IMR-90 (cell line): ENCODE measurements at regions not wholly inside any gene's neighbourhood (a gene's known extent, or its start where the extent isn't known, plus 50 kb on each side); places are given as distances from the start of the nearest gene placed in this dataset.

Source experiments
- ATAC-seq: fragments of 200-7000 bp; cut with Tn5 transposase; 2 replicates; pipeline ENCODE4 v1.9.1; 2020; ENCODE audit warnings: low read depth, mild to moderate bottlenecking, moderate library complexity
- BruUV-seq: library from RNA; stranded (reverse); fragments of 400-500 nt; replicated peaks from 2 replicates; lab custom pipeline; 2021; lab: Mats Ljungman, UMichigan
- CTCF ChIA-PET: fragments of 300-600 bp; formaldehyde crosslinking; extraction: SDS; loops from one replicate; lab custom pipeline; 2021; ENCODE audit warnings: antibody characterized with exemption; lab: Yijun Ruan, JAX
- POLR2A ChIA-PET: fragments of 300-600 bp; sonication (Branson Sonifier 250); formaldehyde crosslinking; loops from one replicate; lab custom pipeline; 2022; ENCODE audit warnings: antibody characterized with exemption; ENCODE audit not compliant: unreplicated experiment; lab: Charles Lee
- DNase-seq: peaks from one replicate; pipeline ENCODE4 v3.0.0; 2013
- H2AFZ ChIP-seq: replicated peaks from 2 replicates; pipeline ENCODE3; 2013; ENCODE audit warnings: low read length, mild to moderate bottlenecking; ENCODE audit not compliant: poor library complexity
- H2AK5ac ChIP-seq: 2 replicates; pipeline ENCODE4 v1.6.1; 2013; ENCODE audit warnings: low read depth, low read length, inconsistent platforms
- H2AK9ac ChIP-seq: replicated peaks from 2 replicates; pipeline ENCODE3; 2013; ENCODE audit warnings: mild to moderate bottlenecking, low read depth, low read length, moderate library complexity; ENCODE audit not compliant: poor library complexity
- H2BK120ac ChIP-seq: 2 replicates; pipeline ENCODE4 v1.6.1; 2013; ENCODE audit warnings: low read depth, low read length, inconsistent platforms
- H2BK15ac ChIP-seq: 3 replicates; pipeline ENCODE4 v1.6.1; 2013; ENCODE audit warnings: low read depth, low read length, inconsistent platforms
- H2BK20ac ChIP-seq: 2 replicates; pipeline ENCODE4 v1.6.1; 2013; ENCODE audit warnings: low read depth, mild to moderate bottlenecking, inconsistent platforms, low read length, moderate library complexity
- H2BK5ac ChIP-seq: 2 replicates; pipeline ENCODE4 v1.6.1; 2013; ENCODE audit warnings: mild to moderate bottlenecking, low read depth, low read length, inconsistent platforms; ENCODE audit not compliant: poor library complexity, severe bottlenecking
- H3K14ac ChIP-seq: replicated peaks from 2 replicates; pipeline ENCODE4 v1.6.1; 2013; ENCODE audit warnings: low read depth, low read length, inconsistent platforms
- H3K18ac ChIP-seq: 2 replicates; pipeline ENCODE4 v1.6.1; 2013; ENCODE audit warnings: low read depth, low read length, control low read depth
- H3K23ac ChIP-seq: 2 replicates; pipeline ENCODE4 v1.6.1; 2013; ENCODE audit warnings: low read depth, low read length, inconsistent platforms
- H3K27ac ChIP-seq: 2 replicates; pipeline ENCODE4 v1.5.1; 2013; ENCODE audit warnings: mild to moderate bottlenecking, control low read depth, low read length; ENCODE audit not compliant: insufficient read depth
- H3K27me3 ChIP-seq: 2 replicates; pipeline ENCODE4 v1.6.1; 2013; ENCODE audit warnings: low read length; ENCODE audit not compliant: control insufficient read depth, insufficient read depth
- H3K36me3 ChIP-seq: 2 replicates; pipeline ENCODE4 v1.6.1; 2013; ENCODE audit warnings: low read length, mixed read lengths; ENCODE audit not compliant: control insufficient read depth, insufficient read depth
- H3K4ac ChIP-seq: 2 replicates; pipeline ENCODE4 v1.6.1; 2013; ENCODE audit warnings: low read depth, low read length, inconsistent platforms
- H3K4me1 ChIP-seq: 2 replicates; pipeline ENCODE4 v1.6.1; 2013; ENCODE audit warnings: low read length, mixed read lengths; ENCODE audit not compliant: control insufficient read depth, insufficient read depth
- H3K4me2 ChIP-seq: 2 replicates; pipeline ENCODE4 v1.6.1; 2013; ENCODE audit warnings: low read depth, mild to moderate bottlenecking, control low read depth, low read length, moderate library complexity
- H3K4me3 ChIP-seq: 2 replicates; pipeline ENCODE4 v1.5.1; 2013; ENCODE audit warnings: low read depth, mild to moderate bottlenecking, control low read depth, low read length, moderate library complexity; ENCODE audit not compliant: insufficient read depth
- H3K56ac ChIP-seq: 2 replicates; pipeline ENCODE4 v1.6.1; 2013; ENCODE audit warnings: low read length, inconsistent platforms; ENCODE audit not compliant: insufficient read depth; ENCODE audit errors: extremely low read depth
- H3K79me1 ChIP-seq, 2 experiments: 2 replicates each; pipeline ENCODE4 v1.6.1; 2013; ENCODE audit warnings: low read length in 2 of 2, inconsistent platforms in 1 of 2, low read depth in 1 of 2
- H3K9ac ChIP-seq: 2 replicates; pipeline ENCODE4 v1.6.1; 2013; ENCODE audit warnings: low read depth, low read length, control low read depth
- H3K9me1 ChIP-seq: 2 replicates; pipeline ENCODE4 v1.6.1; 2013; ENCODE audit warnings: low read length, inconsistent platforms; ENCODE audit not compliant: insufficient read depth
- H3K9me3 ChIP-seq: 2 replicates; pipeline ENCODE4 v1.6.1; 2013; ENCODE audit warnings: low read length; ENCODE audit not compliant: control insufficient read depth, insufficient read depth
- H4K20me1 ChIP-seq: 2 replicates; pipeline ENCODE4 v1.6.1; 2013; ENCODE audit warnings: low read length, inconsistent platforms; ENCODE audit not compliant: insufficient read depth
- H4K5ac ChIP-seq: 2 replicates; pipeline ENCODE4 v1.6.1; 2013; ENCODE audit warnings: mild to moderate bottlenecking, low read depth, low read length, control low read depth
- H4K8ac ChIP-seq, 2 experiments: 2 replicates each; pipeline ENCODE4 v1.6.1; 2013; ENCODE audit warnings: low read depth in 2 of 2, low read length in 2 of 2, control low read depth in 1 of 2, inconsistent platforms in 1 of 2
- H4K91ac ChIP-seq: 2 replicates; pipeline ENCODE4 v1.6.1; 2013; ENCODE audit warnings: low read depth, low read length, inconsistent platforms; ENCODE audit not compliant: insufficient read depth
- BHLHE40 ChIP-seq: fragments of 150-350 bp; IDR thresholded peaks from 2 replicates; pipeline ENCODE4 v1.6.1; 2016; ENCODE audit warnings: mild to moderate bottlenecking, low read depth, low read length
- CEBPB ChIP-seq: IDR thresholded peaks from 2 replicates; pipeline ENCODE4 v1.6.1; 2012; ENCODE audit warnings: low read depth, low read length, improper control_type of control experiment
- CHD1 ChIP-seq: IDR thresholded peaks from 2 replicates; pipeline ENCODE4 v1.6.1; 2012; ENCODE audit warnings: low read depth, low read length, improper control_type of control experiment
- ELK1 ChIP-seq: fragments of 150-350 bp; IDR thresholded peaks from 2 replicates; pipeline ENCODE4 v1.6.1; 2016; ENCODE audit warnings: low read depth, mild to moderate bottlenecking, low read length, moderate library complexity, borderline replicate concordance
- FOS ChIP-seq: fragments of 150-350 bp; IDR thresholded peaks from 2 replicates; pipeline ENCODE4 v1.6.1; 2016; ENCODE audit warnings: low read depth, low read length
- MAFK ChIP-seq: IDR thresholded peaks from 2 replicates; pipeline ENCODE4 v1.6.1; 2012; ENCODE audit warnings: low read depth, low read length, improper control_type of control experiment
- MAZ ChIP-seq: IDR thresholded peaks from 2 replicates; pipeline ENCODE4 v1.6.1; 2012; ENCODE audit warnings: low read depth, mild to moderate bottlenecking, low read length, improper control_type of control experiment, moderate library complexity, borderline replicate concordance
- NFE2L2 ChIP-seq: fragments of 150-350 bp; IDR thresholded peaks from 2 replicates; pipeline ENCODE4 v1.6.1; 2016; ENCODE audit warnings: low read depth, mild to moderate bottlenecking, low read length
- POLR2A ChIP-seq: IDR thresholded peaks from 2 replicates; pipeline ENCODE4 v1.6.1; 2012; ENCODE audit warnings: mild to moderate bottlenecking, low read depth, low read length
- RAD21 ChIP-seq: IDR thresholded peaks from 2 replicates; pipeline ENCODE4 v1.6.1; 2012; ENCODE audit warnings: low read length, improper control_type of control experiment
- RCOR1 ChIP-seq: IDR thresholded peaks from 2 replicates; pipeline ENCODE4 v1.6.1; 2012; ENCODE audit warnings: mild to moderate bottlenecking, low read length, improper control_type of control experiment; ENCODE audit not compliant: insufficient replicate concordance
- RFX5 ChIP-seq: IDR thresholded peaks from 2 replicates; pipeline ENCODE4 v1.8.0; 2012; ENCODE audit warnings: low read depth, mild to moderate bottlenecking, low read length, moderate library complexity
- SMC3 ChIP-seq: fragments of 150-350 bp; IDR thresholded peaks from 2 replicates; pipeline ENCODE4 v1.6.1; 2016; ENCODE audit warnings: low read depth, mild to moderate bottlenecking, antibody characterized with exemption, low read length, moderate library complexity
- USF2 ChIP-seq: fragments of 150-350 bp; IDR thresholded peaks from 2 replicates; pipeline ENCODE4 v1.6.1; 2017; ENCODE audit warnings: mild to moderate bottlenecking, antibody characterized with exemption, low read length, low read depth
- dilution Hi-C: fragments of 300-500 bp; cut with HindIII; formaldehyde crosslinking; loops from one replicate; pipeline ENCODE4 v1.14.3; 2018; ENCODE audit warnings: low sequenced_read_pairs; ENCODE audit not compliant: unreplicated experiment
- in situ Hi-C: fragments of 300-500 bp; cut with MboI; formaldehyde crosslinking; loops from 3 replicates; pipeline ENCODE4 v1.14.3; 2019; ENCODE audit warnings: low sequenced_read_pairs, inconsistent platforms, mixed read lengths
- intact Hi-C: fragments of 100-400 bp; cut with micrococcal nuclease; formaldehyde crosslinking; loops from 2 replicates; pipeline ENCODE4 v1.10.0; 2022
- TF ChIP-seq, protein P1 (sequence below): conservative IDR thresholded peaks from 2 replicates; pipeline ENCODE4 v1.5.1; 2012; ENCODE audit warnings: mild to moderate bottlenecking, low read depth, low read length, improper control_type of control experiment

GRCh38 chr6:98711380-98711779 lies 123.0 kb upstream of the POU3F2 start:
- Histone ChIP-seq H3K4me3 (no peak overlapping the region), H3K9ac (no peak overlapping the region), H3K9me1 (no peaks in the 10 kb centered on the region), H3K79me1 (no peaks in the 10 kb centered on the region), H3K14ac (no peak overlapping the region), H3K18ac (no peak overlapping the region), H2BK20ac (no peak overlapping the region), H3K4ac (no peak overlapping the region), H3K27ac (no peak overlapping the region), H4K8ac (no peak overlapping the region), H3K23ac (no peak overlapping the region), H2BK15ac (no peak overlapping the region), H3K4me1 (no peaks in the 10 kb centered on the region), H4K20me1 (no peaks in the 10 kb centered on the region), H2BK5ac (no peak overlapping the region), H3K9me3 (no peaks in the 10 kb centered on the region; the same call in 1 of the 2 replicates), H4K5ac (no peak overlapping the region), H2AFZ (no peak overlapping the region), H2AK9ac (no peak overlapping the region), H3K56ac (no peak overlapping the region), H3K27me3 (no peaks in the 10 kb centered on the region), H3K36me3 (no peaks in the 10 kb centered on the region), H3K4me2 (no peak overlapping the region), H2BK120ac (no peak overlapping the region), H2AK5ac (no peak overlapping the region), H4K91ac (no peak overlapping the region)
- no peak for DNase-seq
- CTCF ChIA-PET: no interaction called here
- intact Hi-C loops (no loop called here), in situ Hi-C loops (no loop called here), dilution Hi-C loops (no loop called here)
- POLR2A ChIA-PET: no interaction called here
- TF ChIP-seq POLR2A: no peak
- TF ChIP-seq FOS: no peak
- no peak for TF ChIP-seq MAFK
- TF ChIP-seq, protein P1, sequence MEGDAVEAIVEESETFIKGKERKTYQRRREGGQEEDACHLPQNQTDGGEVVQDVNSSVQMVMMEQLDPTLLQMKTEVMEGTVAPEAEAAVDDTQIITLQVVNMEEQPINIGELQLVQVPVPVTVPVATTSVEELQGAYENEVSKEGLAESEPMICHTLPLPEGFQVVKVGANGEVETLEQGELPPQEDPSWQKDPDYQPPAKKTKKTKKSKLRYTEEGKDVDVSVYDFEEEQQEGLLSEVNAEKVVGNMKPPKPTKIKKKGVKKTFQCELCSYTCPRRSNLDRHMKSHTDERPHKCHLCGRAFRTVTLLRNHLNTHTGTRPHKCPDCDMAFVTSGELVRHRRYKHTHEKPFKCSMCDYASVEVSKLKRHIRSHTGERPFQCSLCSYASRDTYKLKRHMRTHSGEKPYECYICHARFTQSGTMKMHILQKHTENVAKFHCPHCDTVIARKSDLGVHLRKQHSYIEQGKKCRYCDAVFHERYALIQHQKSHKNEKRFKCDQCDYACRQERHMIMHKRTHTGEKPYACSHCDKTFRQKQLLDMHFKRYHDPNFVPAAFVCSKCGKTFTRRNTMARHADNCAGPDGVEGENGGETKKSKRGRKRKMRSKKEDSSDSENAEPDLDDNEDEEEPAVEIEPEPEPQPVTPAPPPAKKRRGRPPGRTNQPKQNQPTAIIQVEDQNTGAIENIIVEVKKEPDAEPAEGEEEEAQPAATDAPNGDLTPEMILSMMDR: no peak
- TF ChIP-seq RFX5: no peak
- no peak for TF ChIP-seq CHD1
- TF ChIP-seq BHLHE40: no peak
- TF ChIP-seq RAD21: no peak
- TF ChIP-seq MAZ: no peak
- no peak for TF ChIP-seq RCOR1
- TF ChIP-seq NFE2L2: no peak
- no peak for TF ChIP-seq CEBPB
- no peak for TF ChIP-seq ELK1
- no peak for TF ChIP-seq SMC3
- no peak for TF ChIP-seq USF2
- no peak for ATAC-seq
- no TSS peak for BruUV-seq
